Activated CD8-positive, alpha-beta memory T cell treated with anti-CD3 and anti-CD28 coated beads for 36 hours (primary cell): ENCODE measurements at regions not wholly inside any gene's neighbourhood (a gene's known extent, or its start where the extent isn't known, plus 50 kb on each side); places are given as distances from the start of the nearest gene placed in this dataset.

Source experiments
- CTCF ChIA-PET: fragments of 350-600 bp; sonication (Branson Sonifier 250); formaldehyde crosslinking; loops from one replicate; lab custom pipeline; 2021; ENCODE audit warnings: antibody characterized with exemption; lab: Charles Lee
- POLR2A ChIA-PET: fragments of 350-600 bp; sonication (Branson Sonifier 250); formaldehyde crosslinking; loops from one replicate; lab custom pipeline; 2021; ENCODE audit warnings: antibody characterized with exemption; lab: Charles Lee

- POLR2A ChIA-PET = no interaction called here
- CTCF ChIA-PET = no interaction called here
These were observed 82.0 kb downstream of the CTAGE1 start for GRCh38 chr18:22335731-22336198.

- POLR2A ChIA-PET = no interaction called here
- CTCF ChIA-PET = no interaction called here
These were observed 83.1 kb downstream of the CTAGE1 start for GRCh38 chr18:22334567-22334966.

- ChIA-PET POLR2A (no interaction called here), CTCF (no interaction called here)
These were observed 85.1 kb downstream of the CTAGE1 start for GRCh38 chr18:22332590-22332989.

GRCh38 chr18:22330508-22330907 is 87.2 kb downstream of the CTAGE1 start:
- CTCF ChIA-PET = no interaction called here
- POLR2A ChIA-PET = no interaction called here

- CTCF ChIA-PET = no interaction called here
These were observed 92.3 kb downstream of the CTAGE1 start for GRCh38 chr18:22325396-22325795.

GRCh38 chr18:22324191-22325131 is 93.3 kb downstream of the CTAGE1 start:
- ChIA-PET CTCF (no interaction called here), POLR2A (no interaction called here)

More at GRCh38 chr18:22325396-22325795, 92.3 kb downstream of the CTAGE1 start:
- POLR2A ChIA-PET = no interaction called here

GRCh38 chr18:22322243-22322691 is 95.4 kb downstream of the CTAGE1 start:
- ChIA-PET CTCF (no interaction called here), POLR2A (no interaction called here)

- ChIA-PET CTCF (no interaction called here), POLR2A (no interaction called here)
These were observed 96.9 kb downstream of the CTAGE1 start for GRCh38 chr18:22320771-22321170.

- POLR2A ChIA-PET = no interaction called here
- CTCF ChIA-PET = no interaction called here
These were observed 97.6 kb downstream of the CTAGE1 start for GRCh38 chr18:22320155-22320554.

GRCh38 chr18:22318745-22319407 is 98.8 kb downstream of the CTAGE1 start:
- CTCF ChIA-PET = no interaction called here
- POLR2A ChIA-PET = no interaction called here

GRCh38 chr18:22314420-22314819 is 103.3 kb downstream of the CTAGE1 start:
- ChIA-PET POLR2A (no interaction called here), CTCF (interaction anchor here (1.5 kb wide), 1 partner anchor 55 kb away, joined by 3 read pairs; no protein-coding TSS in a partner anchor)

- POLR2A ChIA-PET = no interaction called here
- CTCF ChIA-PET = interaction anchor here (1.1 to 1.5 kb wide), 2 partner anchors 11 to 56 kb away, joined by 3 read pairs; no protein-coding TSS in a partner anchor
These were observed 103.7 kb downstream of the CTAGE1 start for GRCh38 chr18:22314001-22314400.

- CTCF ChIA-PET = no interaction called here
- POLR2A ChIA-PET = no interaction called here
These were observed 106.4 kb downstream of the CTAGE1 start for GRCh38 chr18:22311301-22311700.

GRCh38 chr18:22309191-22309590 is 108.5 kb downstream of the CTAGE1 start:
- CTCF ChIA-PET = no interaction called here
- POLR2A ChIA-PET = no interaction called here

GRCh38 chr18:22307528-22307927 is 110.2 kb downstream of the CTAGE1 start:
- ChIA-PET CTCF (no interaction called here), POLR2A (no interaction called here)

- ChIA-PET POLR2A (no interaction called here), CTCF (interaction anchor here (1.0 kb wide), 1 partner anchor 10 kb away, joined by 3 read pairs; no protein-coding TSS in a partner anchor)
These were observed 113.8 kb downstream of the CTAGE1 start for GRCh38 chr18:22303927-22304326.

- POLR2A ChIA-PET = interaction anchor here (0.5 kb wide), 1 partner anchor 157 kb away, joined by 5 read pairs; no protein-coding TSS in a partner anchor
- CTCF ChIA-PET = no interaction called here
These were observed 115.6 kb downstream of the CTAGE1 start for GRCh38 chr18:22302144-22302543.

- CTCF ChIA-PET = no interaction called here
- POLR2A ChIA-PET = no interaction called here
These were observed 116.8 kb downstream of the CTAGE1 start for GRCh38 chr18:22300665-22301636.

GRCh38 chr18:22297008-22297407 is 120.7 kb downstream of the CTAGE1 start:
- CTCF ChIA-PET = no interaction called here
- POLR2A ChIA-PET = no interaction called here
